H1 (cell line): ENCODE measurements at regions not wholly inside any gene's neighbourhood (a gene's known extent, or its start where the extent isn't known, plus 50 kb on each side); places are given as distances from the start of the nearest gene placed in this dataset.

Experiments used
- BACH1 ChIP-seq: IDR thresholded peaks from 2 replicates; pipeline ENCODE4 v1.6.1; 2012; ENCODE audit warnings: low read length, improper control_type of control experiment
- BCL11A ChIP-seq, 2 experiments: IDR thresholded peaks; one replicate each; pipeline ENCODE4 v1.6.1; 2011; ENCODE audit warnings: low read depth in 2 of 2, low read length in 2 of 2, mild to moderate bottlenecking in 2 of 2
- CBX8 ChIP-seq: fragments of 300-800, 300-1000 bp; sonication (generic); IDR thresholded peaks from 2 replicates; pipeline ENCODE4 v1.7.1; 2016; ENCODE audit warnings: low read depth, low read length, borderline replicate concordance
- CHD2 ChIP-seq: IDR thresholded peaks from 2 replicates; pipeline ENCODE4 v1.6.1; 2012; ENCODE audit warnings: low read length, improper control_type of control experiment
- PHF8 ChIP-seq: fragments of 200-600 bp; sonication (generic); conservative IDR thresholded peaks from 2 replicates; pipeline ENCODE4 v1.7.1; 2012; ENCODE audit warnings: low read depth, mild to moderate bottlenecking, inconsistent platforms, low read length, moderate library complexity
- RAD21 ChIP-seq, 2 experiments: IDR thresholded peaks in 1 of 2; conservative IDR thresholded peaks in 1 of 2; 2 replicates each; pipeline ENCODE4 v1.6.1; 2011; ENCODE audit warnings: low read depth in 2 of 2, low read length in 2 of 2, improper control_type of control experiment in 1 of 2, inconsistent platforms in 1 of 2, mild to moderate bottlenecking in 1 of 2, moderate library complexity in 1 of 2
- RXRA ChIP-seq: IDR thresholded peaks from 2 replicates; pipeline ENCODE4 v1.6.1; 2011; ENCODE audit warnings: low read depth, mild to moderate bottlenecking, low read length, moderate library complexity; ENCODE audit not compliant: insufficient read depth
- TCF12 ChIP-seq: IDR thresholded peaks from 2 replicates; pipeline ENCODE4 v1.6.1; 2011; ENCODE audit warnings: low read depth, mild to moderate bottlenecking, low read length

GRCh38 chr1:78339490-78339889 is 151.3 kb upstream of the PTGFR start (continued):
- TF ChIP-seq CHD2 (no peak), RAD21 (IDR thresholded peaks at IDR 0.05 in 1 of 2, conservative IDR thresholded peaks at IDR 0.05 in 1 of 2; ENCODE audit: low read depth in 2 of 2, low read length in 2 of 2) (no peak), TCF12 (no peak), RXRA (no peak), CBX8 (no peak), BACH1 (no peak), PHF8 (no peak), BCL11A (IDR thresholded peaks at IDR 0.05; ENCODE audit: low read depth in 2 of 2, low read length in 2 of 2) (no peak)
